ENCODE measurements at regions not wholly inside any gene's neighbourhood (a gene's known extent, or its start where the extent isn't known, plus 50 kb on each side); places are given as distances from the start of the nearest gene placed in this dataset.

DNA sequence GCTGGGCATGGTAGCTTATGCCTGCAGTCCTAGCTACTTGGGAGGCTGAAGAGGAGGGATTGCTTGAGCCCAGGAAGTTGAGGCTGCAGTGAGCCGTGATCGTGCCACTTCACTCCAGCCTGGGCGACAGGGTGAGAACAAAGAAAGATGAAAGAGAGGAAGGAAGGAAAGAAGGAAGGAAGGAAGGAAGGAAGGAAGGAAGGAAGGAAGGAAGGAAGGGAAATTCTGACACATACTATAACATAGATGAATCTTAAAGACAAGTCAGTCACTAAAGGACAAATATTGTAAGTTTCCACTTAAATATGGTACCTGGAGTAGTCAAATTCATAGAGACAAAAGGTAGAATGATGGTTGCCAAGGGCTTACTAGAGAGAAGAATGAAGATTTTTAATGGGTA lies 108.0 kb upstream of the CACHD1 start (continued):
- TF ChIP-seq, protein P1, sequence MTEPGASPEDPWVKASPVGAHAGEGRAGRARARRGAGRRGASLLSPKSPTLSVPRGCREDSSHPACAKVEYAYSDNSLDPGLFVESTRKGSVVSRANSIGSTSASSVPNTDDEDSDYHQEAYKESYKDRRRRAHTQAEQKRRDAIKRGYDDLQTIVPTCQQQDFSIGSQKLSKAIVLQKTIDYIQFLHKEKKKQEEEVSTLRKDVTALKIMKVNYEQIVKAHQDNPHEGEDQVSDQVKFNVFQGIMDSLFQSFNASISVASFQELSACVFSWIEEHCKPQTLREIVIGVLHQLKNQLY (CRISPR knock-in tag; IDR thresholded peaks at IDR 0.05) = no peak
- TF ChIP-seq ZNF121 (CRISPR knock-in tag; IDR thresholded peaks at IDR 0.05) = no peak

DNA sequence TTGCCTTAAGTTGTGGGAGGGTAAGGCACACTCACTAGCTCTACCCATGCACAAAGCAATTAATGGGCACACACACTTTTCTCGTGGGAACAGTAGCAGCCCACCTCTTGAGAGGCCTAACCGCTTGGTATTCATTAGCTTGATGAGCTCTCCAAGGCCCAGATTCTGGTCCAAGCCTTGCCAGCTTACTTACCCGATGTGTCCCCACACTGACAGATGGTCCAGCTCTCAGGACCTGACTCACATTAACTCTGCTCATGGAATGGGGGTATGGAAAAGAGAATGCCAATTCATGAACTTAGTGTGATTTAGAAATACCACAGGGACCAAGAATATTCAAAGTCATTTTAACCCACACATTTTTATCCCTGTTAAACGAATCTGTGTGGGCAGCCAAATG lies 106.8 kb upstream of the CACHD1 start:
- POLR2A ChIA-PET = no interaction called here
- H3K27me3 Mint-ChIP-seq (ENCODE audit: low read depth) = peaks cover 18% of the 10 kb centered on the region
- CTCF ChIA-PET = no interaction called here
- no peak for TF ChIP-seq SMAD3 (CRISPR knock-in tag; IDR thresholded peaks at IDR 0.05; ENCODE audit: borderline replicate concordance)
- TF ChIP-seq, protein P2, sequence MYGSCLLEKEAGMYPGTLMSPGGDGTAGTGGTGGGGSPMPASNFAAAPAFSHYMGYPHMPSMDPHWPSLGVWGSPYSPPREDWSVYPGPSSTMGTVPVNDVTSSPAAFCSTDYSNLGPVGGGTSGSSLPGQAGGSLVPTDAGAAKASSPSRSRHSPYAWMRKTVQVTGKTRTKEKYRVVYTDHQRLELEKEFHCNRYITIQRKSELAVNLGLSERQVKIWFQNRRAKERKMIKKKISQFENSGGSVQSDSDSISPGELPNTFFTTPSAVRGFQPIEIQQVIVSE (CRISPR knock-in tag; IDR thresholded peaks at IDR 0.05; ENCODE audit: borderline replicate concordance) = no peak
- TF ChIP-seq GRHL2 (CRISPR knock-in tag; IDR thresholded peaks at IDR 0.05; ENCODE audit: insufficient replicate concordance, severe bottlenecking) = no peak
- no peak for TF ChIP-seq ELF4 (CRISPR knock-in tag; IDR thresholded peaks at IDR 0.05; ENCODE audit: low read depth)
- TF ChIP-seq, protein P3, sequence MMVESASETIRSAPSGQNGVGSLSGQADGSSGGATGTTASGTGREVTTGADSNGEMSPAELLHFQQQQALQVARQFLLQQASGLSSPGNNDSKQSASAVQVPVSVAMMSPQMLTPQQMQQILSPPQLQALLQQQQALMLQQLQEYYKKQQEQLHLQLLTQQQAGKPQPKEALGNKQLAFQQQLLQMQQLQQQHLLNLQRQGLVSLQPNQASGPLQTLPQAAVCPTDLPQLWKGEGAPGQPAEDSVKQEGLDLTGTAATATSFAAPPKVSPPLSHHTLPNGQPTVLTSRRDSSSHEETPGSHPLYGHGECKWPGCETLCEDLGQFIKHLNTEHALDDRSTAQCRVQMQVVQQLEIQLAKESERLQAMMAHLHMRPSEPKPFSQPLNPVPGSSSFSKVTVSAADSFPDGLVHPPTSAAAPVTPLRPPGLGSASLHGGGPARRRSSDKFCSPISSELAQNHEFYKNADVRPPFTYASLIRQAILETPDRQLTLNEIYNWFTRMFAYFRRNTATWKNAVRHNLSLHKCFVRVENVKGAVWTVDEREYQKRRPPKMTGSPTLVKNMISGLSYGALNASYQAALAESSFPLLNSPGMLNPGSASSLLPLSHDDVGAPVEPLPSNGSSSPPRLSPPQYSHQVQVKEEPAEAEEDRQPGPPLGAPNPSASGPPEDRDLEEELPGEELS (CRISPR knock-in tag; IDR thresholded peaks at IDR 0.05) = no peak
- no peak for TF ChIP-seq ZNF423 (CRISPR knock-in tag; IDR thresholded peaks at IDR 0.05)
- TF ChIP-seq, protein P4, sequence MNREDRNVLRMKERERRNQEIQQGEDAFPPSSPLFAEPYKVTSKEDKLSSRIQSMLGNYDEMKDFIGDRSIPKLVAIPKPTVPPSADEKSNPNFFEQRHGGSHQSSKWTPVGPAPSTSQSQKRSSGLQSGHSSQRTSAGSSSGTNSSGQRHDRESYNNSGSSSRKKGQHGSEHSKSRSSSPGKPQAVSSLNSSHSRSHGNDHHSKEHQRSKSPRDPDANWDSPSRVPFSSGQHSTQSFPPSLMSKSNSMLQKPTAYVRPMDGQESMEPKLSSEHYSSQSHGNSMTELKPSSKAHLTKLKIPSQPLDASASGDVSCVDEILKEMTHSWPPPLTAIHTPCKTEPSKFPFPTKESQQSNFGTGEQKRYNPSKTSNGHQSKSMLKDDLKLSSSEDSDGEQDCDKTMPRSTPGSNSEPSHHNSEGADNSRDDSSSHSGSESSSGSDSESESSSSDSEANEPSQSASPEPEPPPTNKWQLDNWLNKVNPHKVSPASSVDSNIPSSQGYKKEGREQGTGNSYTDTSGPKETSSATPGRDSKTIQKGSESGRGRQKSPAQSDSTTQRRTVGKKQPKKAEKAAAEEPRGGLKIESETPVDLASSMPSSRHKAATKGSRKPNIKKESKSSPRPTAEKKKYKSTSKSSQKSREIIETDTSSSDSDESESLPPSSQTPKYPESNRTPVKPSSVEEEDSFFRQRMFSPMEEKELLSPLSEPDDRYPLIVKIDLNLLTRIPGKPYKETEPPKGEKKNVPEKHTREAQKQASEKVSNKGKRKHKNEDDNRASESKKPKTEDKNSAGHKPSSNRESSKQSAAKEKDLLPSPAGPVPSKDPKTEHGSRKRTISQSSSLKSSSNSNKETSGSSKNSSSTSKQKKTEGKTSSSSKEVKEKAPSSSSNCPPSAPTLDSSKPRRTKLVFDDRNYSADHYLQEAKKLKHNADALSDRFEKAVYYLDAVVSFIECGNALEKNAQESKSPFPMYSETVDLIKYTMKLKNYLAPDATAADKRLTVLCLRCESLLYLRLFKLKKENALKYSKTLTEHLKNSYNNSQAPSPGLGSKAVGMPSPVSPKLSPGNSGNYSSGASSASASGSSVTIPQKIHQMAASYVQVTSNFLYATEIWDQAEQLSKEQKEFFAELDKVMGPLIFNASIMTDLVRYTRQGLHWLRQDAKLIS (CRISPR knock-in tag; IDR thresholded peaks at IDR 0.05; ENCODE audit: borderline replicate concordance) = no peak
- TF ChIP-seq ESRRA (CRISPR knock-in tag; IDR thresholded peaks at IDR 0.05; ENCODE audit: borderline replicate concordance) = no peak
- TF ChIP-seq JUN (CRISPR knock-in tag; IDR thresholded peaks at IDR 0.05) = no peak
- TF ChIP-seq, protein P5, sequence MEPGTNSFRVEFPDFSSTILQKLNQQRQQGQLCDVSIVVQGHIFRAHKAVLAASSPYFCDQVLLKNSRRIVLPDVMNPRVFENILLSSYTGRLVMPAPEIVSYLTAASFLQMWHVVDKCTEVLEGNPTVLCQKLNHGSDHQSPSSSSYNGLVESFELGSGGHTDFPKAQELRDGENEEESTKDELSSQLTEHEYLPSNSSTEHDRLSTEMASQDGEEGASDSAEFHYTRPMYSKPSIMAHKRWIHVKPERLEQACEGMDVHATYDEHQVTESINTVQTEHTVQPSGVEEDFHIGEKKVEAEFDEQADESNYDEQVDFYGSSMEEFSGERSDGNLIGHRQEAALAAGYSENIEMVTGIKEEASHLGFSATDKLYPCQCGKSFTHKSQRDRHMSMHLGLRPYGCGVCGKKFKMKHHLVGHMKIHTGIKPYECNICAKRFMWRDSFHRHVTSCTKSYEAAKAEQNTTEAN (CRISPR knock-in tag; IDR thresholded peaks at IDR 0.05) = no peak
- TF ChIP-seq NFE2L1 (CRISPR knock-in tag; IDR thresholded peaks at IDR 0.05) = no peak
- no peak for TF ChIP-seq ZNF396 (CRISPR knock-in tag; IDR thresholded peaks at IDR 0.05; ENCODE audit: borderline replicate concordance)
- no peak for TF ChIP-seq ZNF263 (CRISPR knock-in tag; IDR thresholded peaks at IDR 0.05; ENCODE audit: low read depth)
- no peak for TF ChIP-seq GTF2I (CRISPR knock-in tag; conservative IDR thresholded peaks at IDR 0.05)
- no peak for TF ChIP-seq NFYB (CRISPR knock-in tag; conservative IDR thresholded peaks at IDR 0.05; ENCODE audit: low read depth)
- TF ChIP-seq ZNF416 (CRISPR knock-in tag; IDR thresholded peaks at IDR 0.05) = no peak
- TF ChIP-seq, protein P6, sequence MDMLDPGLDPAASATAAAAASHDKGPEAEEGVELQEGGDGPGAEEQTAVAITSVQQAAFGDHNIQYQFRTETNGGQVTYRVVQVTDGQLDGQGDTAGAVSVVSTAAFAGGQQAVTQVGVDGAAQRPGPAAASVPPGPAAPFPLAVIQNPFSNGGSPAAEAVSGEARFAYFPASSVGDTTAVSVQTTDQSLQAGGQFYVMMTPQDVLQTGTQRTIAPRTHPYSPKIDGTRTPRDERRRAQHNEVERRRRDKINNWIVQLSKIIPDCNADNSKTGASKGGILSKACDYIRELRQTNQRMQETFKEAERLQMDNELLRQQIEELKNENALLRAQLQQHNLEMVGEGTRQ (CRISPR knock-in tag; IDR thresholded peaks at IDR 0.05) = no peak
- TF ChIP-seq, protein P7, sequence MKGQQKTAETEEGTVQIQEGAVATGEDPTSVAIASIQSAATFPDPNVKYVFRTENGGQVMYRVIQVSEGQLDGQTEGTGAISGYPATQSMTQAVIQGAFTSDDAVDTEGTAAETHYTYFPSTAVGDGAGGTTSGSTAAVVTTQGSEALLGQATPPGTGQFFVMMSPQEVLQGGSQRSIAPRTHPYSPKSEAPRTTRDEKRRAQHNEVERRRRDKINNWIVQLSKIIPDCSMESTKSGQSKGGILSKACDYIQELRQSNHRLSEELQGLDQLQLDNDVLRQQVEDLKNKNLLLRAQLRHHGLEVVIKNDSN (CRISPR knock-in tag; IDR thresholded peaks at IDR 0.05) = no peak
- no peak for TF ChIP-seq TEAD1 (CRISPR knock-in tag; IDR thresholded peaks at IDR 0.05)
- TF ChIP-seq, protein P8, sequence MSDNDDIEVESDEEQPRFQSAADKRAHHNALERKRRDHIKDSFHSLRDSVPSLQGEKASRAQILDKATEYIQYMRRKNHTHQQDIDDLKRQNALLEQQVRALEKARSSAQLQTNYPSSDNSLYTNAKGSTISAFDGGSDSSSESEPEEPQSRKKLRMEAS (CRISPR knock-in tag; IDR thresholded peaks at IDR 0.05) = no peak
- DNase-seq (ENCODE audit: low spot score) = no peak
- H3K9me3 Mint-ChIP-seq = no peaks in the 10 kb centered on the region
- no peak overlapping the region for H3K27ac Mint-ChIP-seq
- H3K4me3 Mint-ChIP-seq = no peak overlapping the region
- ATAC-seq = no peak
- no peaks in the 10 kb centered on the region for H3K36me3 Mint-ChIP-seq
- peaks cover 16% of the 10 kb centered on the region for H3K4me1 Mint-ChIP-seq

Measured in WTC11 (cell line).